ENCODE measurements at regions not wholly inside any gene's neighbourhood (a gene's known extent, or its start where the extent isn't known, plus 50 kb on each side); places are given as distances from the start of the nearest gene placed in this dataset.

DNA sequence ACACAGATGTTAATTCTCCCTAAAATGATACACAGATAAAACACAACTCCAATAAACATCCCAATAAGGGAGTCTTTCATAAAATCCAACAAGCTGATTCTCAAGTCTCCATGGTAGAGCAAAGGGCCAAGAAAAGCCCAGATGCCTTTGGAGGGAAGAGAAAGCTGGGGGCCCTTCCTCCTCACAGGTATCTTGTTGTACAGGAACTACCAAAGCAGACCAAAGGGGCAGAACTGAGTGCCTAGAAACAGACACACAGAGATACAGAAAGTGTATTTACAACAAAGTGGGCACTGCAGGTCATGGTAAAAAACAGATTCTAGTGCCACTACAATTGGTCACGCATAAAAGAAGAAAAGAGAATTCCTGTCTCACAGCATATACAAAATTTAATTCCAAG lies 87.2 kb upstream of the NSMCE3 start:
- DNase-seq = no peak

DNA sequence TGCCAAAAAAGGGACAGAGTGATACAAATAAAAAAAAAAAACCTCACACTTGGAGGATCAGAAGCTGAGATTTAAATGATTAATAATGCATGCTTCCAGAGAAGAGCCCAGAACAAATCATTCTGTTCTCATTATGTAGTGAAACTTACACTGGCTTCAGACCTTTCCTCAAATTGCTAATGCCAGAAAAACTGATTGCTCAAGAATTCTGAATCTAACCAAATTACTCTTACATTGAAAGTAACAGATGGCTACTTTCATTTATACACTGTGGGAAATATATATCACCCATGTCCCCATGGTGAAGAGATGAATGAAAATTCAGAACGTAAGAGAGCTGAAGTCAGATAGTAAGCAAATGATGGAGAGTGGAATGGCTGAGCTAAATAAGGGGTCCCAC lies 85.9 kb upstream of the NSMCE3 start:
- no peak for DNase-seq

DNA sequence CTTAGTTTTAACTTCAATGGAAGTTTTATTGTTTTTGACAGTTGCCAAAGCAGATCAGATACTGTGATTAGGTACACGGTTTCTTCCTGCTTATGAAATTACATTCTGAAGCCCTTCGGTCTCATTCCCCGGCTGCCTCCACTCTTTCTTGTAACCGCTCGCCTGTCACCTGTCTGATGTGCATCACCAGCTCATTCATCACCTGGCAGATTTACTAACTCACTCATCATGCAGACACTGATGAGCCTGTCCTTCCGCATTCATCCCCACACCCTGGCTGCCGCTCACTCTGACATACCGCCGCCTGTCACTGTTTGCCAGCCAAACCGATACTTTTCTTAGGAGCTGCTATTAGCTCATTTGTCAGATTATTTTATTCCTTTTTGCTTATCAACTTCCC lies 82.8 kb upstream of the NSMCE3 start:
- DNase-seq = no peak

DNA sequence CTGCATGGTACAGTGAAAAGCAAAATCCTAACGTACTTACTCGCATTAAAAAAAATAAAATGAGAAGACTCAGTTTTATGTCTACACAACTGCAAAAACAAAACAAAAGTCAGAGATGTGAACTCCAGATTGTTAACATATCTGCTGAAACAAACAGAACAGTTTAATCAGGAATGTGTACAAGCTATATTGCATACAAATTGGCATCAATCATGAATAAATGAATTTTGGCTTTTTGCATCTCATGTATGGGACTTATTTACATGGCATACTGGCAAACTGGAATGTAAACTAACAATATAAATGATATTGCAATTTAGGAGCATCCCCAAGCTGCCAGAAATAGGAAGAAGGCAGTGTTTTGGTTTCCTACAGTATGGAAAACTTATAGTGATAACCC lies 79.6 kb upstream of the NSMCE3 start:
- no peak for DNase-seq

DNA sequence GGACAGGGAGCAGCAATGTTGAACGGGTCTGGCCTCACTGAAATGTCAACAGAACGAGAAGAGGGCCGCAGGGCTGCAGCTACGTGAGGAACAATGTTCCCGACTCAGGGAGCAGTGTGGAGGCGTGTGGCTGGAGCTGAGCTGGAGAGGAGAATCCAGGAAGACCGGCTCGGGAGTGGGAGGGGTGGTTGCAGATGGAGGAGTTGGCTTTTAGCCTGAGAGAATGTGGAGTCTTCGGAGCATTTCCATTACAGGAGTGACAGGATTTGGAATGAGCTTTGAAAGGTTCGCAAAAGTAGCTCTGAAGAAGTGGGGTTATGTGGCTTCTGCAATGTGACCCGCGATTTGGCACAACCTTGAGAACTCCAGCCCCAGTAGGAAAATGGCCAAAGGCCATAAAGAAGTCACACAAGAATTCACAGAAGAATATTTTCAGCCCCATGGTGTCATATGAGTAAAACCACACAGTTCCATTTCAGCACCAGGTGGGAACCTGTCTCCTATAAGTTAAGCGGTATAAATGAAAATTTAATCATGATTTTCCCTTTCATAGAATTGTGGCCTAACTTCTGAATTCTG lies 78.8 kb upstream of the NSMCE3 start:
- DNase-seq = peak; percentile 67

DNA sequence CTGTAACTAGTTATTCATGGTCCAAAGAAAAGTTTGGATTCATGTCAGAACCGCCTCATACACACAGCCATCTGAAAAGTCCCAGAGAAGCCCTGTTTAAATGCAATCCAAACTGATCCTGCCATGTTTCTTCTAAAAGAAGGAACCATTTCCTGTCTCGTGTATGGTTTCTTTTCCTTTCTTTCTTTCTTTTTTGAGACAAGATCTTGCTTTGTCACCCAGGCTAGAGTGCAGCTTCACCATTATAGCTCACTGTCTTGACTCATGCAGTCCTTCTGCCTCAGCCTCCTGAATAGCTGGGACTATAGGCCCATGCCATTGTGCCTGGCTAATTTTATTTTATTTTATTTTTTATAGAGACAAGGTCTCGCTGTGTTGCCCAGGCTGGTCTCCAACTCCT lies 77.4 kb upstream of the NSMCE3 start:
- no peak for DNase-seq

DNA sequence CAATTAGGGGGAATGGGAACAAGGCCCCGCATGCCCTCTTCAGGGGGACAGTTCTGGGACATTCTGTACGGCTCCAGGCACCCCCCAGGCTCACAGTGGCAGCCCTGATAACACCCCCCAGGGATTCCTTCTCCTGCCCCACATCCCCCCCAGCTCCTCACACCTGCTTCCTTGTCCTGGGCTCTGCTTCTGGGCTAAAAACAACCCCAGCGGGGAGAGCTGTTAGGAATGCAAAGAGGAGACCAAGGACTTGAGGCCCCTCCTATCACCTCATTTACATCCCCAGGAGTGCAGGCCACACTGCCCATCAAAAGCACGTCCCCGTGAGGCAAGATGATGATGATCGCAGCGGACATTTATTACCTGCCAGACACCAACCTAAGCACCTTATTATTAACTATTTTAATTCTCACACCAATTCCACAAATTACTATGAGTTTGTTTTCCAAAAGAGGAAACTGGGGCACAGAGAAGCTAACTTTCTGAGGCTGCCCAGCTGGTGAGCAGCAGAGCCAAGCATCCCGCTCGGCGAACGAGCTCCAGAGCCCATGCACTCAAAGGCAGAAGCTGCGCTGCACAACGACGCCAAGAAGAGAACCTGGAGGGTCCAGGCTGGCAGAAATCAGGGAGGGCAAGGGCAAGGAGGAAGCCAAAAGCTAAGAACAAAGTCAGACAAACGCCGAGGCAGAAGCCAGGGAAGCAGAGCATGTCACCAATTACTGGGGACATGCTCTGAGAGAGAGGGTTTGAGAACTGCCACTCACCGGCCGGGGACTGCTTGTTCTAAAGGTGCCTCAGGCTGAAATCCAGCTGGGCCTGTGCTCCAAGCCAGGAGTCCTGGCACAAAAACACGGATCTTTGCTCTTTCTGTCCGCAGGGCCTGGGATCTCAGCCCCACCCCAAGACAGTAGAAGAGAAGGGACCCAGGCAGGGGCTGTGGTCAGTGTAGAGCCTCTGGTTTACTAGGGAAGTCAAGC lies 76.2 kb upstream of the NSMCE3 start:
- DNase-seq = peak; percentile 70

DNA sequence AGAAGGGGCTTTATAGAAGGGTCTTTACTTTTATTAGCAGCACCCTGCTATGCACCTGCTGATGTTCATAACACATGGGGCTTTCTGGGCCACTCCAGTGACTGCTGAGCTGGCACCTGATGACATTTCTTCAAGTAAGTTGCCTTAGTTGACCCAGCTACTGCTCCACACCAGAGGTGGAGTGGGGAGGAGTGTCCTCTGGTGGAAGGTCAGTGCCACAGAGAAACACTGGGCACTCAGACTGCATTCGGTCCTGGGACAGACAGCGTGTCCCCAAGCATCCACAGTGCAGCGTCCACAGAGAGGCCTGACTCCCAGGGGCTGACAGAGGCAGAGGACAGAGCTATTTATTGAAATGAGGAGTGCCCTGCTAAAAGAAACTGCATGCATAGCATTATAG lies 74.9 kb upstream of the NSMCE3 start:
- no peak for DNase-seq

DNA sequence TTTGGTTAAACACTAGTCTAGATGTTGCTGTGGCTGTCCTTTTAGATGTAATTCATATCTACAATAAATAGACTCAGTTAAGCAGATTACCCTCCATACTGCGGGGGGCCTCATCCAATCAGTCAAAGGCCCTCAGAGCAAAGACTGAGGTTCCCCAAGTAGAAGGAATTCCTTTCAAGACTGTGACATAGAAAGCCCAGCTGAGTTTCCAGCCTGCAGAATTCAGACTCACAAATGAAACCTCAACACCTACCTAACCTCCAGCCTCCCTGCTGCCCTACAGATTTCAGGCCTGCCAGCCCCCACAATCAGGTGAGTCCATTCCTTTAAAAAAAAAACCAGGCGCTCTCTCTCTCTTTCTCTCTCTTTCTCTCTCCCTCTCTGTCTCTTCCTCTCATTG lies 73.6 kb upstream of the NSMCE3 start:
- no peak for DNase-seq

DNA sequence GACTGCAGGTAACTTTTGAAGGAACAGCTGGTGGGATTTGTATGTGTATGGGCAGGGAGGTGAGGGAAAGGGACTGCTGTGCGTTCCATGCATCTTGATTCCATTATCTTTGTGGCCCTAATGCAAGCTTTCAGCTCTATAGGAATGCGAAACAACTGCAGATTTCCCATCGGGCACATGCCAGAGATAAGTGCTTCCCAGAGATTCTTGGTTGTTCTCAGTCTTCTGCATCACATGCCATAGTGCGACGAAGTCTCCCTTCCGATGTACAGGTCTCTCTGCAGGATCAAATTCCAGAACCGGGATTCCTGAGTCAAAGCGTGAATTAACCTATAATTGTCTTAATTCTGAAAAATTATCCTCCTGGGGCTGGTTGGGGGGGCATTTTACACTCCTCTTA lies 72.6 kb upstream of the NSMCE3 start:
- DNase-seq = no peak

DNA sequence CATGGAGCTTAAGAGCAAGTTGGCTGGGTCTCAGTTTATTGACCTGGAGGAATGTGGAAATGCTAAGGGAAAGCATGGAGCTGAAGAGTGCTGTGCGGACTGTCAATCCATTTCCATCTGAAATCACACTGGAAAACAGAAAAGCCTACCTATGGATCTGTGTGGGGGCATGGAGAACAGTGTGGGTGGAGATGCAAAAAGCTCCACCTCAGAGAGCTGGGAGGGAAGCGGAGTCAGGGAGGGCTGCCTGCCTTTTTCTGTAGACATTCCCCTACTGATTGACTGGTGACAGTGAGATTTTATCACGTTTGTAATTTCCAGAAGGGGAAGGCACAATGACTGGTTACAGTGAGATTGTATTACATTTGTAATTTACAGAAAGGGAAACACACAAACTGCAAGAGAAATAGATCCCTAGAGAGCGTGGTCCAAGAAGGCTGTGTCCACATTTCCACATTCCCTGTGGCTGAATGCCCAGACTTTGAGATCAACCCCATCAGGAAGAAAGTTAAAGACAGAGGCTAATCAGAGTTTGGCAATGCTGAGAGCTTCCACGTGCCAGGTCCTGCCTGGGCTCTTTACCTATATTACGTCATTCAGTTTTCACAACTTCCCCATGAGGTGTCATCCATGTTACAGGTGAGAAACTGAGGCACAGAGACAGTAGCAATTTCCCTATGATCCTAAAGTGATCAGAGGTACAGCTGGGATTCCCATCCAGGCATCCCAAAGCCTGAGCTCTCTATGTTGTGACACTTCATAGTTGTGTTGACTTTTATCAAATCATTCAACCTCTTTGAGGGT lies 67.7 kb upstream of the NSMCE3 start:
- DNase-seq = no peak

DNA sequence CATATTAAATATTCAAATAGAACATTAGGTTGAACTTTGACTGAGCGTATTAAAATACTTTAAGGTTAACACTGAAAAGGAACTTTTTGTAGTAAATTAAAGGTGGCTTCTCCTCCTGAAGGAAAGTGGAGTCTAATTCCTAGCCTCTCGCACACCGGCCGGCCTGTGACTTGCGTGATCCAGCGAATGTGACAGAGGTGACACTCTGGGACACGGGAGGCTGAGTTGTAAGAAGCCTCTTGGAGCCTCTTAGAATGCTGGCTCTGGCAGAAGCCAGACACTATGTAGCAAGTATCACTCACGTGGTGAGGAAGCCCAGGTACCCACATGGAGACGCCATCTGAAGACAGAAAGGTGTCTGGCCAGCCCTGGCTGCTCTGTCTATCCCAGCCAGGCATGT lies 64.9 kb upstream of the NSMCE3 start:
- no peak for DNase-seq

DNA sequence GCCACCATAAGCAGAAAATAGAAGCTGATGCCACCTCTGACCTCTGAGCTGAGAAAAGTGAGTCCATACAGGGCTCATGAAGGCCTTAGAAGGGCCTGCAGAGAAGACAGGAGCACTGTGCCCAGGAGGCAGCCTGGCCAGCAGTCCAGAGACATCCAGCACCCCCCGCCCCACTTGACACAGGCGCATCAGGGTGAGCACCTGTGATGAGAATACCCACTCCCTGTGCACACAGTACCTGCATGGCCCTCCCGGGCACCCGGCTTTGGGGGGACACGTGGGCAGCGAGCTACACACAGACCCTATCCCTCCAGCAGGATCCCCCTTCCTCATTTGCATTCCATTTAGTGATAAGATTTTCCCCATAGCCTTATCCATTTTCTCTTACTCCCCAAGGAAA lies 63.6 kb upstream of the NSMCE3 start:
- DNase-seq = no peak

DNA sequence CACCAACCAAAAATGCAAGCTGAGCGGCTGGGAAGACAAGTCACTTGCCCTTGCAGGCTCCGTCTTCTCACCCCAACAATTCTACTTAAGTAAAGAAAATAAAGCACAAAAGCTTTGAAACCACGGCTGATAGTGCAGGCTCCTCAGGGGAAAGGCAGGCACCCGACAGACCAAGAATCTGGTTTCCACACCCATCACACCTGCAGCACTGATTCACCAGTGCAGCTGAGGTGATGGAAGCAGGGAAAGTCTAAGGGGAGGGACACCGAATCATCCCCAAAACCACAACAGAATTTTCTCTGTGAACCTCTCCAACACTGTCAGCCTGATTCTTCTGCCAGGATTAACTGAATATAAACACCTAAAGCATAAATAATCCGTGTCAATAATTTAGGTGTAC lies 62.0 kb upstream of the NSMCE3 start:
- DNase-seq = no peak

DNA sequence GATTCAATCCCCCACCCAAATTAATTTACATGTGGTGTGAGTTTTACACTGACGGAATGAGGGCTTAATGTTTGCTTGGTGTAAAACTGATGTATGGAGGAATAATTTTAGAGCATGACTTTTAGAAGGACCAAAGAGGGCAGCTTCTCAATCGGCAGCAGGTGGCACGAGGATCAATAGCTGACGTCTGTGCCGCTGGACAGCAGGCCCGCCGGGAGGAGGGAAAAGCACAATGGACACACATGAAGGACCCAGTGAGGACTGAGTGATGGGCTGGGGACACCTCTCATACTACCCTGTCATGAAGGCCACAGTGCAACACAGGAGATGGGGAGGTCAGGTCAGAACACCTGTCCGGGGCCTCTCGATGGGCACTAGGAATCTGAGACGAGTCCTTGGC lies 61.4 kb upstream of the NSMCE3 start:
- no peak for DNase-seq

DNA sequence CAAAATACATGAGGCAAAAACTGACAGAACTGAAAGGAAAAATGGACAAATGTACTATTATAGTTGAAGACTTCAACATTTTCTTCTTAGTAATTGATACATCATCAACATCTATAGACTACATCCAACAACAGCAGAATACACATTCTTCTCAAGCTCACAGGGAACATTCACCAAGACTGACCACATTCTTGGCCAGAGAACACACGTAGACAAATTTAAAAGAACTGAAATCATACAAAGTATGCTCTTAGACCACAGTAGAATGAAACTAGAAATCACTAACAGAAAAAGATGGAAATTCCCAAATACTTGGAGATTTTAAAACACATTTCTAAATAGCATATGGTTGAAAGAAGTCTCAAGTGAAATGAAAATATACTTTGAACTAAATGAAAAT lies 55.1 kb upstream of the NSMCE3 start:
- DNase-seq = no peak

DNA sequence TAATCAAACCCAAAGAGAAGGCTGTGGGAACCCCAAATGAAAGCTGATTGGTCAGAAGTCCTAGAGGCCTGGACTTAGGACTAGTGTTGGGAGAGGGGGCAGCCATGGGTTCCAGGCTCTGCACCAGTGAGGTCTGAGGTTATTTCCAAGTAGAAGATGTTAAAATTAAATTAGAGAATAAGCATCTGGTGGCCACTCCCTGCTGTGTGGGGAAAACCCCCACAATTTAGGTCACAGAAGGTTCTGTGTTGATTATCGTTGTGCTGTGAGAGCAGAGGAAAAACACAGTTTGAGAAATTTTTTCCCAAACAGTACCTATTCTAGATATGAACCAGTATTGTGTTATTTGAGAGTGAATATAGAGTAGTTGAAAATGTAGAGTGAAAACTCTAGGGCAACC lies 53.9 kb upstream of the NSMCE3 start:
- DNase-seq = no peak

DNA sequence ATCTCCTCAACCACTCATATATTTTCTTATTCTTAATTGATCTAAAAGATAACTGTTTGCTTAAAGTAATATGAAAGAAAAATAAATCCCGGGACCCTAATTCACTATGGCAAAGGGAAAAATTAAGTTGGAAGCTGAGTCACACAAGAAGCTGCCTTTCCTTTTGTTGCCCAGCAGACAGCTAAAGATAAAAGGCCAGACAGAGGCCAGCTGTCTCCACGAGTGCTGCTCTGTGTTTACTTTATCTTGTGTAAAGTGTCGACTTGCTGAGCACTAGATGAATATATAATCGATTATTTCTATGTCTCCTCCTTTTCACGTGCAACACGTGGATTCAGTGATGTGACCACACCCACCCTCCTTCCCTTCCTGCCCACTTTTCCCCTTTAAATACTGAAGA lies 52.8 kb upstream of the NSMCE3 start:
- no peak for DNase-seq

DNA sequence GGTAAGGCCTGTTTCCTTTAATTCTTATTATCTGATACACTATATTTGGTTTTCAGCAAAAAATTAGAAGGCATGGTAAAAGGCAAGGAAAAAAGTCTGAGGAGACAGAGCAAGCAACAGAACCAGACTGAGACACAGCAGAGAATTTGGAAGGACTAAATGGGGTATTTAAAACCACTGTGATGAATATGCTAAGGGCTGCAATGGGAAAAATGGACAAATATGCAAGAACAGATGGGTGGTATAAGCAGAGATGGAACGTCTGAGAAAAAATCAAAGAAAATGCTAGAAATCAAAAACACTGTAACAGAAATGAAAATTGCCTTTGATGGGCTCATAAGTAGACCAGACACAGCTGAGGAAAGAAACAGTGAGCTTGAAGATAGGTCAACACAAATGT lies 50.8 kb upstream of the NSMCE3 start:
- no peak for DNase-seq

DNA sequence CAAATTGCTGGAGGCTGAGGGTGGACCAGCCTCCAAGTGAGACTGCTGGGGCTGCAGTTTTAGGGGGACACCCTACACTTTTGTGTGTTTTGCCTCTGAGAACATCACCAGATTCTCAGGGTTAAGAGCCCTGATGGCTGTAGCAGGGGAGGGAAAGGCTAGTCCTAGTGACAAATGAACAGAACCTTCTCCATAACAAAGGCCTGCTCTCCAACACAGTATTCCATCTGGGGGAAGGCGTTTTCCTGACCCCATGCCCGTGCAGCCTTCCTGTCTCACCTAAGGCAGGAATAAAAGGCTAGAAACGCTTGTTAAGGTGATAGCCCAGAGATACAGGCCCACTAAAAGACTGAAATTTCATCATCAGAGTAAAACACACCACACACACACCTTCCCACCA lies 50.2 kb upstream of the NSMCE3 start:
- DNase-seq = no peak

All from islet precursor cell (in vitro differentiated cells).